Stomach (tissue), 8 donors: ENCODE measurements at regions not wholly inside any gene's neighbourhood (a gene's known extent, or its start where the extent isn't known, plus 50 kb on each side); places are given as distances from the start of the nearest gene placed in this dataset.

Source experiments
- DNase-seq, 2 donors: peaks; one replicate each; pipeline versions ENCODE4 v3.0.0 to v3.0.0-alpha.2; 2013 to 2019
- H3K27ac ChIP-seq, 5 donors: fragments of 200-600 bp in 4 of 5; sonication (generic) in 4 of 5; one replicate each; pipeline ENCODE4 v1.5.1; 2013 to 2019; ENCODE audit warnings: mild to moderate bottlenecking in 1 of 5, moderate library complexity in 1 of 5
- H3K27me3 ChIP-seq, 3 donors: fragments of 200-600 bp; sonication (generic); one replicate each; pipeline ENCODE4 v1.5.1; 2017 to 2019; ENCODE audit warnings: mixed run types in 1 of 3
- H3K36me3 ChIP-seq, 4 donors: fragments of 200-600 bp; sonication (generic); 1 replicate in 3 of 4; 2 replicates in 1 of 4; pipeline ENCODE4 v1.5.1; 2016 to 2019
- H3K4me1 ChIP-seq, 4 donors: fragments of 200-600 bp; sonication (generic); one replicate each; pipeline ENCODE4 v1.5.1; 2016 to 2019
- H3K4me3 ChIP-seq, 4 donors: fragments of 200-600 bp; sonication (generic) in 3 of 4; one replicate each; pipeline ENCODE4 v1.5.1; 2016 to 2019; ENCODE audit warnings: mild to moderate bottlenecking in 1 of 4
- H3K9me3 ChIP-seq, 4 donors: fragments of 200-600 bp; sonication (generic); one replicate each; pipeline ENCODE4 v1.5.1; 2016 to 2019
- CTCF ChIP-seq, 7 experiments: fragments of 450-650 bp in 4 of 7; fragments of 200-600 bp in 3 of 7; sonication (generic) in 3 of 7; IDR thresholded peaks; one replicate each; pipeline ENCODE4 v1.5.1; 2016 to 2019; ENCODE audit warnings: antibody characterized with exemption in 7 of 7, control low read depth in 2 of 7, mild to moderate bottlenecking in 1 of 7
- EP300 ChIP-seq: sonication (generic); formaldehyde crosslinking; IDR thresholded peaks from one replicate; pipeline ENCODE4 v1.6.1; 2017; ENCODE audit warnings: antibody characterized with exemption
- POLR2A ChIP-seq, 4 donors: fragments of 450-650 bp; IDR thresholded peaks; one replicate each; pipeline ENCODE4 v1.6.1; 2016; ENCODE audit warnings: antibody characterized with exemption in 4 of 4, control low read depth in 2 of 4, mild to moderate bottlenecking in 1 of 4, moderate library complexity in 1 of 4
- POLR2AphosphoS5 ChIP-seq, 3 donors: sonication (generic); formaldehyde crosslinking; IDR thresholded peaks; one replicate each; pipeline ENCODE4 v1.6.1; 2016; ENCODE audit warnings: antibody characterized with exemption in 3 of 3
- WGBS, 5 donors: extraction: QIAGEN DNeasy Blood & Tissue Kit in 3 of 5; methylation state at CpG; one replicate each; pipeline versions ENCODE4 v1.1.5 to v1.1.7; 2013 to 2018; 5-methylcytosine and 5-hydroxymethylcytosine counted together
- intact Hi-C: fragments of 100-400 bp; cut with DNase I; formaldehyde crosslinking; loops from one replicate; pipeline ENCODE4 v1.15.1; 2023; ENCODE audit warnings: low total_unique reads
- donor health status: healthy with polysubstance abuse.
- donor health status: Bipolar disorder and iron deficiency.
- donor health status: healthy.

DNA sequence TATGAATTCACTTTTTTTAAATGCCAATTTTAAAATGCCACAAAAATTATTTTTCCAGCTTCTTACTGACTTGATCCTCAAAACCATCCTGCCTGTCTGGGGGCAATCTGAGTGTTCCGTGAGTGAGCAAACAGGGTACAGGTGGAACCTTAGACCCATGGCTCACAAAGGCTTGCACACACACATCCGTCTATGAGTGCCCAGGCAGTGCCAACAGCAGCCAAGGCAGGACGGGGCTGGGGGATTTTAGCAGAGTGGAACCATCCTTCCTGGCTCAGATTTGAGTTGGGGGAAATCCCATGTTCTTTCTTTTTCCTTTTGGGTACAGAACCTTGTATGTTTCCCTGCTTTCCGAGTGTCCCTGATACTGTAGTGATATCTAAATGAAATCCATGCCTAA lies 377.7 kb upstream of the MGMT start:
- WGBS, 5 donors = 66 to 85% (median 79%) methylated on average over 4 of the region's 4 CpGs

DNA sequence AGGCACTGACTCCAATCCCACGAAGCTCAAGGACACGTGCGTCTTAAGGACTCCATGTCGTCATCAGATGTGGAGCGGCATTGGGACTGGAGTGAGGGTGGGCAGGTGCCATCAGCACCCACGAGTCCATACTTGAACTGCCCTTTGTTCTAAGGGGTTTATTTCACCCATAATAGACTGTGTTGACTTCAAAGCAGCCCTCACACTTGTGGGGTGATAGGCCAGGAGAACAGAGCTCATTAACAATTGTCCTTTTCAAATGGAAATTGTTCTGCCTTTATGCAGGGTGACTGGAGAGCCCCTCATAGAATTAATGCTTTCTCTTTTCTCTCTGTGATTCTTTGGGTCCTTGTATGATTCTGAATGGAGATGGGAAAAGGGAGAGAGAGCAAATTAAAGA lies 376.9 kb upstream of the MGMT start:
- intact Hi-C loops = no loop called here
- 79 to 83% (median 81%) methylated on average over 6 of the region's 6 CpGs for WGBS, 5 donors
- no peaks in the 10 kb centered on the region for H3K36me3 ChIP-seq
- no peak overlapping the region for H3K4me3 ChIP-seq
- no peaks in the 10 kb centered on the region for H3K4me1 ChIP-seq
- TF ChIP-seq POLR2AphosphoS5 (IDR thresholded peaks at IDR 0.05) (no peak), EP300 (no peak), CTCF (IDR thresholded peaks at IDR 0.05) (no peak), POLR2A (IDR thresholded peaks at IDR 0.05) (no peak)
- H3K27ac ChIP-seq = no peak overlapping the region
- H3K27me3 ChIP-seq = no peaks in the 10 kb centered on the region
- no peaks in the 10 kb centered on the region for H3K9me3 ChIP-seq
- DNase-seq = no peak

More for the DNA sequence above, 377.7 kb upstream of the MGMT start:
- TF ChIP-seq CTCF (IDR thresholded peaks at IDR 0.05) = no peak
- TF ChIP-seq POLR2A (IDR thresholded peaks at IDR 0.05) = no peak
- no peak for TF ChIP-seq POLR2AphosphoS5 (IDR thresholded peaks at IDR 0.05)
- no peak for TF ChIP-seq EP300
- DNase-seq = no peak
- intact Hi-C loops = no loop called here
- Histone ChIP-seq H3K36me3 (no peaks in the 10 kb centered on the region), H3K27me3 (no peaks in the 10 kb centered on the region), H3K27ac (no peak overlapping the region), H3K4me1 (no peaks in the 10 kb centered on the region), H3K4me3 (no peak overlapping the region), H3K9me3 (peaks cover 0 to 5% (median 0%) of the 10 kb centered on the region in 4 donors)

- Histone ChIP-seq H3K27me3 (no peaks in the 10 kb centered on the region), H3K9me3 (no peaks in the 10 kb centered on the region), H3K27ac (no peak overlapping the region), H3K36me3 (no peaks in the 10 kb centered on the region), H3K4me3 (no peak overlapping the region), H3K4me1 (peaks cover 0 to 5% (median 0%) of the 10 kb centered on the region in 4 donors)
- intact Hi-C loops = no loop called here
- TF ChIP-seq CTCF (IDR thresholded peaks at IDR 0.05) (no peak), POLR2A (IDR thresholded peaks at IDR 0.05) (no peak), EP300 (no peak), POLR2AphosphoS5 (IDR thresholded peaks at IDR 0.05) (no peak)
- DNase-seq = no peak
- 64 to 82% (median 71%) methylated on average over 6 of the region's 6 CpGs for WGBS, 5 donors
Measured at GRCh38 chr10:129090618-129091366, 376.2 kb upstream of the MGMT start.

- no peaks in the 10 kb centered on the region for H3K27me3 ChIP-seq
- no peak overlapping the region for H3K27ac ChIP-seq
- H3K4me1 ChIP-seq = peaks cover 0 to 20% (median 2%) of the 10 kb centered on the region in 4 donors
- no peak for DNase-seq
- H3K9me3 ChIP-seq = no peaks in the 10 kb centered on the region
- intact Hi-C loops = no loop called here
- WGBS, 5 donors = 79 to 91% (median 86%) methylated on average over 8 of the region's 8 CpGs
- no peak overlapping the region for H3K4me3 ChIP-seq
- TF ChIP-seq EP300 = no peak
- no peak for TF ChIP-seq POLR2A (IDR thresholded peaks at IDR 0.05)
- TF ChIP-seq CTCF (IDR thresholded peaks at IDR 0.05) = no peak
- TF ChIP-seq POLR2AphosphoS5 (IDR thresholded peaks at IDR 0.05) = no peak
- no peaks in the 10 kb centered on the region for H3K36me3 ChIP-seq
Measured at GRCh38 chr10:129093641-129094040, 373.4 kb upstream of the MGMT start.
